H1 (cell line): ENCODE measurements at regions not wholly inside any gene's neighbourhood (a gene's known extent, or its start where the extent isn't known, plus 50 kb on each side); places are given as distances from the start of the nearest gene placed in this dataset.

Experiments
- GABPA ChIP-seq: IDR thresholded peaks from 2 replicates; pipeline ENCODE4 v1.6.1; 2011; ENCODE audit warnings: mild to moderate bottlenecking, low read length, moderate library complexity, borderline replicate concordance; ENCODE audit not compliant: insufficient read depth
- SP4 ChIP-seq: IDR thresholded peaks from 2 replicates; pipeline ENCODE4 v1.6.1; 2012; ENCODE audit warnings: low read length, inconsistent platforms
- TAF1 ChIP-seq: IDR thresholded peaks from 2 replicates; pipeline ENCODE4 v1.6.1; 2011; ENCODE audit warnings: mild to moderate bottlenecking, low read depth, low read length
- TF ChIP-seq, protein P1 (sequence below): IDR thresholded peaks from 2 replicates; pipeline ENCODE4 v1.6.1; 2012; ENCODE audit warnings: low read length, inconsistent platforms
- TF ChIP-seq, protein P2 (sequence below): IDR thresholded peaks from 2 replicates; pipeline ENCODE4 v1.6.1; 2011; ENCODE audit warnings: low read length, improper control_type of control experiment

DNA sequence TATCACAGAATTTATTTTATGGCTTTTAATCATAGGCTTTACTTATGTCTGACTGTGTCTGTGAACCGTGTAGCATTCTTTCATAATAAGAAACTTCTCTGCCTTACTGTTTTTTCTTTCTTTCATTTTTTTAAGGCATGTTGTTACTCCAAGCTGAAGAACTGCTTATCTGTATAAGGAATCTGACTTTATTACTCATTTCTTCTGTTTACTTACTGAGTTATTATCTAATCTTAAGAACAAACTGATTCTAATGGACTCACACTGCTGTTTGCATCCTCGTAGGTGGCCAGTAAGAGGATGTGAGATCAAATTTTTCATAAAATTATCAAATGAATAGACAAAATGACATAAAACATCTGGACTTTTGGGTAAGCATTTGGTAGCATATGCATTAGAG lies 54.7 kb upstream of the DNAJC1 start (continued):
- TF ChIP-seq, protein P1, sequence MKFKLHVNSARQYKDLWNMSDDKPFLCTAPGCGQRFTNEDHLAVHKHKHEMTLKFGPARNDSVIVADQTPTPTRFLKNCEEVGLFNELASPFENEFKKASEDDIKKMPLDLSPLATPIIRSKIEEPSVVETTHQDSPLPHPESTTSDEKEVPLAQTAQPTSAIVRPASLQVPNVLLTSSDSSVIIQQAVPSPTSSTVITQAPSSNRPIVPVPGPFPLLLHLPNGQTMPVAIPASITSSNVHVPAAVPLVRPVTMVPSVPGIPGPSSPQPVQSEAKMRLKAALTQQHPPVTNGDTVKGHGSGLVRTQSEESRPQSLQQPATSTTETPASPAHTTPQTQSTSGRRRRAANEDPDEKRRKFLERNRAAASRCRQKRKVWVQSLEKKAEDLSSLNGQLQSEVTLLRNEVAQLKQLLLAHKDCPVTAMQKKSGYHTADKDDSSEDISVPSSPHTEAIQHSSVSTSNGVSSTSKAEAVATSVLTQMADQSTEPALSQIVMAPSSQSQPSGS = no peak
- no peak for TF ChIP-seq SP4
- TF ChIP-seq GABPA = no peak
- TF ChIP-seq, protein P2, sequence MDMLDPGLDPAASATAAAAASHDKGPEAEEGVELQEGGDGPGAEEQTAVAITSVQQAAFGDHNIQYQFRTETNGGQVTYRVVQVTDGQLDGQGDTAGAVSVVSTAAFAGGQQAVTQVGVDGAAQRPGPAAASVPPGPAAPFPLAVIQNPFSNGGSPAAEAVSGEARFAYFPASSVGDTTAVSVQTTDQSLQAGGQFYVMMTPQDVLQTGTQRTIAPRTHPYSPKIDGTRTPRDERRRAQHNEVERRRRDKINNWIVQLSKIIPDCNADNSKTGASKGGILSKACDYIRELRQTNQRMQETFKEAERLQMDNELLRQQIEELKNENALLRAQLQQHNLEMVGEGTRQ = no peak
- no peak for TF ChIP-seq TAF1
